ENCODE measurements at regions not wholly inside any gene's neighbourhood (a gene's known extent, or its start where the extent isn't known, plus 50 kb on each side); places are given as distances from the start of the nearest gene placed in this dataset.

GRCh38 chr10:94043431-94043990, 49.8 kb downstream of the PLCE1 start:
- no peaks in the 10 kb centered on the region for H3K9me3 Mint-ChIP-seq
- DNase-seq = no peak
- no peak overlapping the region for H3K27ac Mint-ChIP-seq
- H3K27me3 Mint-ChIP-seq = no peaks in the 10 kb centered on the region
- H3K4me1 Mint-ChIP-seq = no peaks in the 10 kb centered on the region
- no peak for ATAC-seq (ENCODE audit: low read depth)
- H3K4me3 Mint-ChIP-seq = no peak overlapping the region
- no peaks in the 10 kb centered on the region for H3K36me3 Mint-ChIP-seq
- POLR2A ChIA-PET = no interaction called here

GRCh38 chr10:94046098-94046497, 52.4 kb downstream of the PLCE1 start:
- DNase-seq (no peak), ATAC-seq (ENCODE audit: low read depth) (no peak)
- no peak overlapping the region for H3K4me3 Mint-ChIP-seq
- peaks cover 1% of the 10 kb centered on the region for H3K9me3 Mint-ChIP-seq
- POLR2A ChIA-PET = no interaction called here
- H3K4me1 Mint-ChIP-seq = no peaks in the 10 kb centered on the region
- no peak overlapping the region for H3K27ac Mint-ChIP-seq
- no peaks in the 10 kb centered on the region for H3K36me3 Mint-ChIP-seq
- H3K27me3 Mint-ChIP-seq = no peaks in the 10 kb centered on the region

GRCh38 chr10:94047293-94047692, 53.6 kb downstream of the PLCE1 start:
- DNase-seq (no peak), ATAC-seq (ENCODE audit: low read depth) (no peak)
- Mint-ChIP-seq H3K4me3 (no peak overlapping the region), H3K27me3 (no peaks in the 10 kb centered on the region), H3K4me1 (no peaks in the 10 kb centered on the region), H3K9me3 (peaks cover 1% of the 10 kb centered on the region), H3K27ac (no peak overlapping the region), H3K36me3 (no peaks in the 10 kb centered on the region)
- POLR2A ChIA-PET = no interaction called here

GRCh38 chr10:94049911-94050310, 56.2 kb downstream of the PLCE1 start:
- no peaks in the 10 kb centered on the region for H3K27me3 Mint-ChIP-seq
- ATAC-seq (ENCODE audit: low read depth) = no peak
- DNase-seq = no peak
- H3K9me3 Mint-ChIP-seq = peaks cover 1% of the 10 kb centered on the region
- H3K4me3 Mint-ChIP-seq = no peak overlapping the region
- POLR2A ChIA-PET = no interaction called here
- H3K4me1 Mint-ChIP-seq = no peaks in the 10 kb centered on the region
- no peaks in the 10 kb centered on the region for H3K36me3 Mint-ChIP-seq
- no peak overlapping the region for H3K27ac Mint-ChIP-seq

- Mint-ChIP-seq H3K4me3 (no peak overlapping the region), H3K4me1 (no peaks in the 10 kb centered on the region), H3K27me3 (no peaks in the 10 kb centered on the region), H3K27ac (no peak overlapping the region), H3K9me3 (peaks cover 1% of the 10 kb centered on the region), H3K36me3 (no peaks in the 10 kb centered on the region)
- DNase-seq = no peak
- ATAC-seq (ENCODE audit: low read depth) = no peak
- POLR2A ChIA-PET = no interaction called here
Measured at GRCh38 chr10:94052281-94052680, 58.5 kb downstream of the PLCE1 start.

- Mint-ChIP-seq H3K4me3 (no peak overlapping the region), H3K27me3 (no peaks in the 10 kb centered on the region), H3K36me3 (no peaks in the 10 kb centered on the region), H3K4me1 (no peaks in the 10 kb centered on the region), H3K27ac (no peak overlapping the region), H3K9me3 (peaks cover 1% of the 10 kb centered on the region)
- POLR2A ChIA-PET = no interaction called here
- ATAC-seq (ENCODE audit: low read depth) (no peak), DNase-seq (no peak)
Measured at GRCh38 chr10:94052866-94053791, 59.4 kb downstream of the PLCE1 start.

GRCh38 chr10:94059178-94059883, 65.6 kb downstream of the PLCE1 start:
- Mint-ChIP-seq H3K27ac (no peak overlapping the region), H3K9me3 (no peaks in the 10 kb centered on the region)

GRCh38 chr10:94061026-94061425, 67.3 kb downstream of the PLCE1 start:
- no peak overlapping the region for H3K27ac Mint-ChIP-seq
- DNase-seq (no peak), ATAC-seq (ENCODE audit: low read depth) (no peak)
- no peaks in the 10 kb centered on the region for H3K4me1 Mint-ChIP-seq
- no peak overlapping the region for H3K4me3 Mint-ChIP-seq
- H3K36me3 Mint-ChIP-seq = no peaks in the 10 kb centered on the region
- H3K27me3 Mint-ChIP-seq = peaks cover 3% of the 10 kb centered on the region
- H3K9me3 Mint-ChIP-seq = no peaks in the 10 kb centered on the region
- POLR2A ChIA-PET = no interaction called here

More at GRCh38 chr10:94059178-94059883, 65.6 kb downstream of the PLCE1 start:
- POLR2A ChIA-PET = no interaction called here
- no peaks in the 10 kb centered on the region for H3K4me1 Mint-ChIP-seq
- DNase-seq = no peak
- H3K4me3 Mint-ChIP-seq = no peak overlapping the region
- no peaks in the 10 kb centered on the region for H3K36me3 Mint-ChIP-seq
- H3K27me3 Mint-ChIP-seq = peaks cover 3% of the 10 kb centered on the region
- ATAC-seq (ENCODE audit: low read depth) = no peak

GRCh38 chr10:94062611-94063010, 68.9 kb downstream of the PLCE1 start:
- no peak overlapping the region for H3K4me3 Mint-ChIP-seq
- H3K27ac Mint-ChIP-seq = no peak overlapping the region
- no peaks in the 10 kb centered on the region for H3K36me3 Mint-ChIP-seq
- peaks cover 3% of the 10 kb centered on the region for H3K27me3 Mint-ChIP-seq
- H3K9me3 Mint-ChIP-seq = no peaks in the 10 kb centered on the region
- ATAC-seq (ENCODE audit: low read depth) (no peak), DNase-seq (no peak)
- no peaks in the 10 kb centered on the region for H3K4me1 Mint-ChIP-seq
- POLR2A ChIA-PET = no interaction called here

GRCh38 chr10:94065362-94065761, 71.6 kb downstream of the PLCE1 start:
- H3K27ac Mint-ChIP-seq = no peak overlapping the region
- H3K9me3 Mint-ChIP-seq = no peaks in the 10 kb centered on the region
- DNase-seq = no peak
- POLR2A ChIA-PET = no interaction called here
- H3K4me1 Mint-ChIP-seq = no peaks in the 10 kb centered on the region
- H3K36me3 Mint-ChIP-seq = no peaks in the 10 kb centered on the region
- peaks cover 3% of the 10 kb centered on the region for H3K27me3 Mint-ChIP-seq
- ATAC-seq (ENCODE audit: low read depth) = no peak
- H3K4me3 Mint-ChIP-seq = no peak overlapping the region

GRCh38 chr10:94065787-94066186, 72.1 kb downstream of the PLCE1 start:
- peaks cover 3% of the 10 kb centered on the region for H3K27me3 Mint-ChIP-seq
- no peaks in the 10 kb centered on the region for H3K36me3 Mint-ChIP-seq
- no peaks in the 10 kb centered on the region for H3K4me1 Mint-ChIP-seq
- H3K4me3 Mint-ChIP-seq = no peak overlapping the region
- POLR2A ChIA-PET = no interaction called here
- DNase-seq = no peak
- no peaks in the 10 kb centered on the region for H3K9me3 Mint-ChIP-seq
- H3K27ac Mint-ChIP-seq = no peak overlapping the region
- no peak for ATAC-seq (ENCODE audit: low read depth)

- H3K4me3 Mint-ChIP-seq = no peak overlapping the region
- H3K9me3 Mint-ChIP-seq = no peaks in the 10 kb centered on the region
- POLR2A ChIA-PET = no interaction called here
- H3K4me1 Mint-ChIP-seq = no peaks in the 10 kb centered on the region
- ATAC-seq (ENCODE audit: low read depth) = no peak
- no peak overlapping the region for H3K27ac Mint-ChIP-seq
- H3K36me3 Mint-ChIP-seq = no peaks in the 10 kb centered on the region
- no peak for DNase-seq
- H3K27me3 Mint-ChIP-seq = peaks cover 3% of the 10 kb centered on the region
Measured at GRCh38 chr10:94066411-94066810, 72.7 kb downstream of the PLCE1 start.

- POLR2A ChIA-PET = no interaction called here
- Mint-ChIP-seq H3K4me1 (no peaks in the 10 kb centered on the region), H3K4me3 (no peak overlapping the region), H3K9me3 (no peaks in the 10 kb centered on the region), H3K27me3 (no peaks in the 10 kb centered on the region), H3K36me3 (no peaks in the 10 kb centered on the region), H3K27ac (no peak overlapping the region)
- DNase-seq = no peak
- ATAC-seq (ENCODE audit: low read depth) = no peak
Measured at GRCh38 chr10:94069884-94070283, 76.2 kb downstream of the PLCE1 start.

- Mint-ChIP-seq H3K4me3 (no peak overlapping the region), H3K4me1 (no peaks in the 10 kb centered on the region), H3K9me3 (no peaks in the 10 kb centered on the region), H3K27me3 (no peaks in the 10 kb centered on the region), H3K36me3 (no peaks in the 10 kb centered on the region), H3K27ac (no peak overlapping the region)
- DNase-seq (no peak), ATAC-seq (ENCODE audit: low read depth) (no peak)
- POLR2A ChIA-PET = no interaction called here
Measured at GRCh38 chr10:94074462-94074861, 80.7 kb downstream of the PLCE1 start.
